ENCODE measurements at regions not wholly inside any gene's neighbourhood (a gene's known extent, or its start where the extent isn't known, plus 50 kb on each side); places are given as distances from the start of the nearest gene placed in this dataset.

- TF ChIP-seq POLR2A (IDR thresholded peaks at IDR 0.05) (no peak), CTCF (IDR thresholded peaks at IDR 0.05) (no peak), EP300 (IDR thresholded peaks at IDR 0.05) (no peak), POLR2AphosphoS5 (IDR thresholded peaks at IDR 0.05) (no peak)
Observed at GRCh38 chr14:97271451-97271960, 474.3 kb downstream of the VRK1 start.

All from suprapubic skin (tissue), 4 donors.